GM23338 (cell line): ENCODE measurements at regions not wholly inside any gene's neighbourhood (a gene's known extent, or its start where the extent isn't known, plus 50 kb on each side); places are given as distances from the start of the nearest gene placed in this dataset.

Source experiments
- ATAC-seq: fragments of 200-7000 bp; cut with Tn5 transposase; 3 replicates; pipeline ENCODE4 v1.9.1; 2020
- DNase-seq: peaks from one replicate; pipeline ENCODE4 v3.0.0-alpha.2; 2015; ENCODE audit warnings: low spot score
- H2AFZ ChIP-seq: fragments of 200-600 bp; sonication (generic); 2 replicates; pipeline ENCODE4 v1.8.0; 2016; ENCODE audit warnings: antibody characterized with exemption, mild to moderate bottlenecking, moderate library complexity
- H3F3A ChIP-seq: fragments of 200-600 bp; sonication (generic); replicated peaks from 2 replicates; pipeline ENCODE4 v1.8.0; 2017; ENCODE audit warnings: antibody characterized with exemption, mixed run types, low read depth
- H3K27ac ChIP-seq: fragments of 200-600 bp; sonication (generic); 2 replicates; pipeline ENCODE4 v1.6.1; 2016; ENCODE audit warnings: low read depth
- H3K27me3 ChIP-seq: fragments of 200-600 bp; sonication (generic); 2 replicates; pipeline ENCODE4 v1.8.0; 2016; ENCODE audit warnings: mild to moderate bottlenecking, mixed run types, moderate library complexity; ENCODE audit not compliant: insufficient read depth
- H3K36me3 ChIP-seq: fragments of 200-600 bp; sonication (generic); 2 replicates; pipeline ENCODE4 v1.8.0; 2016; ENCODE audit warnings: mild to moderate bottlenecking; ENCODE audit not compliant: insufficient read depth
- H3K4me1 ChIP-seq: fragments of 200-600 bp; sonication (generic); 2 replicates; pipeline ENCODE4 v1.8.0; 2016; ENCODE audit warnings: mild to moderate bottlenecking, moderate library complexity; ENCODE audit not compliant: insufficient read depth
- H3K4me2 ChIP-seq: fragments of 200-600 bp; sonication (generic); 2 replicates; pipeline ENCODE4 v1.7.1; 2017; ENCODE audit warnings: mixed run types
- H3K4me3 ChIP-seq: fragments of 200-600 bp; sonication (generic); 2 replicates; pipeline ENCODE4 v1.6.1; 2016; ENCODE audit warnings: mixed run types
- H3K79me2 ChIP-seq: fragments of 200-600 bp; sonication (generic); replicated peaks from 2 replicates; pipeline ENCODE4 v1.8.0; 2017; ENCODE audit warnings: mild to moderate bottlenecking; ENCODE audit not compliant: insufficient read depth
- H3K9me2 ChIP-seq: fragments of 200-600 bp; sonication (generic); 2 replicates; pipeline ENCODE4 v1.8.0; 2017; ENCODE audit not compliant: insufficient read depth
- H4K20me1 ChIP-seq: fragments of 200-600 bp; sonication (generic); replicated peaks from 2 replicates; pipeline ENCODE4 v1.8.0; 2017; ENCODE audit warnings: mild to moderate bottlenecking; ENCODE audit not compliant: insufficient read depth
- H3K27ac Mint-ChIP-seq: 2 replicates; pipeline ENCODE4 v1.8.0; 2020; ENCODE audit warnings: inconsistent platforms, mild to moderate bottlenecking, moderate library complexity, mixed read lengths
- H3K27me3 Mint-ChIP-seq: 3 replicates; pipeline ENCODE4 v1.8.0; 2022; ENCODE audit warnings: low read depth, mild to moderate bottlenecking, moderate library complexity, mixed read lengths, inconsistent platforms; ENCODE audit not compliant: insufficient read depth, poor library complexity
- H3K36me3 Mint-ChIP-seq: 3 replicates; pipeline ENCODE4 v1.8.0; 2021; ENCODE audit warnings: low read depth, mild to moderate bottlenecking, inconsistent platforms, moderate library complexity, mixed read lengths
- H3K4me1 Mint-ChIP-seq: 3 replicates; pipeline ENCODE4 v1.8.0; 2020; ENCODE audit warnings: mild to moderate bottlenecking, inconsistent platforms, mixed read lengths
- H3K4me3 Mint-ChIP-seq: 3 replicates; pipeline ENCODE4 v1.8.0; 2021; ENCODE audit warnings: moderate library complexity, mild to moderate bottlenecking, inconsistent platforms, mixed read lengths
- H3K9me3 Mint-ChIP-seq: 3 replicates; pipeline ENCODE4 v1.8.0; 2020; ENCODE audit warnings: moderate library complexity, mild to moderate bottlenecking, inconsistent platforms, mixed read lengths
- EZH2 ChIP-seq: fragments of 200-600 bp; sonication (generic); IDR thresholded peaks from one replicate; pipeline ENCODE4 v1.8.0; 2017; ENCODE audit warnings: antibody characterized with exemption, mild to moderate bottlenecking, low read depth; ENCODE audit not compliant: unreplicated experiment
- EZH2phosphoT487 ChIP-seq: fragments of 200-600 bp; sonication (generic); IDR thresholded peaks from one replicate; pipeline ENCODE4 v1.8.1; 2018; ENCODE audit warnings: antibody characterized with exemption; ENCODE audit not compliant: unreplicated experiment
- JUNB ChIP-seq: IDR thresholded peaks from one replicate; pipeline ENCODE4 v1.6.1; 2016; ENCODE audit warnings: antibody characterized with exemption; ENCODE audit not compliant: unreplicated experiment
- NANOG ChIP-seq: IDR thresholded peaks from 2 replicates; pipeline ENCODE4 v1.6.1; 2016; ENCODE audit warnings: antibody characterized with exemption, borderline replicate concordance
- POLR2AphosphoS5 ChIP-seq: IDR thresholded peaks from 2 replicates; pipeline ENCODE4 v1.6.1; 2016; ENCODE audit warnings: antibody characterized with exemption, low read depth
- STAT1 ChIP-seq: IDR thresholded peaks from one replicate; pipeline ENCODE4 v1.6.1; 2016; ENCODE audit warnings: antibody characterized with exemption; ENCODE audit not compliant: unreplicated experiment
- ZNF114 ChIP-seq: fragments of 250-450 bp; sonication (Bioruptor Pico); IDR thresholded peaks from 2 replicates; pipeline ENCODE4 v1.5.0; 2020; ENCODE audit warnings: mild to moderate bottlenecking, moderate library complexity
- ZNF331 ChIP-seq: fragments of 250-450 bp; sonication (Bioruptor Pico); IDR thresholded peaks from 2 replicates; pipeline ENCODE4 v1.5.0; 2020; ENCODE audit warnings: low read depth, mild to moderate bottlenecking, moderate library complexity
- TF ChIP-seq, protein P1 (sequence below), 2 experiments: fragments of 200-600 bp in 1 of 2; sonication (generic) in 1 of 2; conservative IDR thresholded peaks; 2 replicates each; pipeline versions ENCODE4 v1.5.1 to v1.6.1; 2016 to 2017; ENCODE audit warnings: antibody characterized with exemption in 2 of 2, low read depth in 2 of 2, mild to moderate bottlenecking in 2 of 2, moderate library complexity in 1 of 2
- TF ChIP-seq, protein P2 (sequence below): fragments of 250-450 bp; sonication (Bioruptor Pico); IDR thresholded peaks from 2 replicates; pipeline ENCODE4 v1.5.0; 2020; ENCODE audit warnings: mild to moderate bottlenecking, moderate library complexity
- TF ChIP-seq, protein P3 (sequence below): IDR thresholded peaks from 2 replicates; pipeline ENCODE4 v1.6.1; 2016; ENCODE audit warnings: antibody characterized with exemption

DNA sequence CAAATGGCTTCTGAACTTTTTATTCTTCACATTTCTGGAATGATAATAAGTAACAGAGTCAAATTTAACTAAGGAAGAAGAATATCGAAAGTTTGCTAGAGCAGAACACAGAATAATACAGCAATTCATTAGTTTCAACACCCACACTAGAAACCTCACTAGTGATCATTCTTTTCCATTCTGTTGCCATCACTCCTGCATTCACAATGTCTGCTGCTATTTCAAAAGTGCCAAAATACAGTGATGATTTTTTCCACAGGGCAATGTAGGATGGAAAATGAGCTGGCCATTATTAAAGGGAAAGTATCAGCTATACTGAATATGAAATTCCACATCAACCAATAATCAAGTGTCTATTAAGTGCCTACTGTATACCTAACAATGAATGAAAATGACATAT lies 186.7 kb downstream of the USP46 start:
- TF ChIP-seq ZNF331 (CRISPR knock-in tag) = no peak
- TF ChIP-seq, protein P1, sequence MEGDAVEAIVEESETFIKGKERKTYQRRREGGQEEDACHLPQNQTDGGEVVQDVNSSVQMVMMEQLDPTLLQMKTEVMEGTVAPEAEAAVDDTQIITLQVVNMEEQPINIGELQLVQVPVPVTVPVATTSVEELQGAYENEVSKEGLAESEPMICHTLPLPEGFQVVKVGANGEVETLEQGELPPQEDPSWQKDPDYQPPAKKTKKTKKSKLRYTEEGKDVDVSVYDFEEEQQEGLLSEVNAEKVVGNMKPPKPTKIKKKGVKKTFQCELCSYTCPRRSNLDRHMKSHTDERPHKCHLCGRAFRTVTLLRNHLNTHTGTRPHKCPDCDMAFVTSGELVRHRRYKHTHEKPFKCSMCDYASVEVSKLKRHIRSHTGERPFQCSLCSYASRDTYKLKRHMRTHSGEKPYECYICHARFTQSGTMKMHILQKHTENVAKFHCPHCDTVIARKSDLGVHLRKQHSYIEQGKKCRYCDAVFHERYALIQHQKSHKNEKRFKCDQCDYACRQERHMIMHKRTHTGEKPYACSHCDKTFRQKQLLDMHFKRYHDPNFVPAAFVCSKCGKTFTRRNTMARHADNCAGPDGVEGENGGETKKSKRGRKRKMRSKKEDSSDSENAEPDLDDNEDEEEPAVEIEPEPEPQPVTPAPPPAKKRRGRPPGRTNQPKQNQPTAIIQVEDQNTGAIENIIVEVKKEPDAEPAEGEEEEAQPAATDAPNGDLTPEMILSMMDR (conservative IDR thresholded peaks at IDR 0.05; ENCODE audit: low read depth in 2 of 2) = no peak
- no peak for TF ChIP-seq JUNB
- Histone ChIP-seq H3K79me2 (no peaks in the 10 kb centered on the region), H3K4me2 (no peak overlapping the region), H3K27me3 (no peaks in the 10 kb centered on the region), H3K4me1 (no peaks in the 10 kb centered on the region), H3K9me2 (no peaks in the 10 kb centered on the region), H3F3A (no peaks in the 10 kb centered on the region), H3K4me3 (no peak overlapping the region), H2AFZ (no peak overlapping the region), H4K20me1 (no peaks in the 10 kb centered on the region), H3K27ac (no peak overlapping the region), H3K36me3 (no peaks in the 10 kb centered on the region)
- H3K9me3 Mint-ChIP-seq = peaks cover 4% of the 10 kb centered on the region; the same call in 1 of the 3 replicates
- H3K4me3 Mint-ChIP-seq = no peak overlapping the region
- no peaks in the 10 kb centered on the region for H3K27me3 Mint-ChIP-seq
- DNase-seq (no peak), ATAC-seq (no peak)
- no peak overlapping the region for H3K27ac Mint-ChIP-seq
- H3K4me1 Mint-ChIP-seq = peaks cover 5% of the 10 kb centered on the region; the same call in 2 of the 3 replicates
- H3K36me3 Mint-ChIP-seq = no peaks in the 10 kb centered on the region; the same call in 2 of the 3 replicates

DNA sequence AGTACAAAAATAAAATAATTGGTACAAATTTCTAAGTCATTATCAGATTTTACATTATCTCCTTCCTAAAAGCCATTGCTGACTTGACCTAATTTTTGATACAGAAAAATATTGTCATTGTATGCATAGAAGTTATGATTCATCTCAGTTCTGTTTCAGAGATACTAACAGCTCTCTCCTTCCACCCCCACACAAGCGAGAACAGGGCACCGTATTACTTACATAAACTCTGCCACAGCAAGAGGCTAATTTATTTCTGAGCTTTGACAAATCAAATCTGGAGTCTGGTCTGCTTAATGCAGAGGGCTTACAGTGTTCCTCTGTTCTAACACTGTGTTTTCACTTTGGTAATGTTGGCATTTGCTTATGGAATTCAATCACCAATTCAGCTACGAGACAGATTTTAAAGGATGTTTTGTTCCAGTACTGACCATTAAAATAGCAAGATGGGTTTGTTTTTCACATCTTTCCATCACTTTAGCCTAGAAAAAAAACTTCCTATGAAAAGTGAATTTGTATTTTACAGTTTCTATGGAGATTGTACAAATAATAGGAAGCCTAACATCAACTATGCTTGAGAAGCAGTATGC lies 181.8 kb downstream of the USP46 start:
- Mint-ChIP-seq H3K9me3 (no peaks in the 10 kb centered on the region), H3K36me3 (no peaks in the 10 kb centered on the region), H3K27ac (no peak overlapping the region), H3K4me1 (peaks cover 2% of the 10 kb centered on the region; the same call in 2 of the 3 replicates), H3K4me3 (no peak overlapping the region), H3K27me3 (no peaks in the 10 kb centered on the region)
- no peaks in the 10 kb centered on the region for H3K4me1 ChIP-seq
- no peak overlapping the region for H3K4me2 ChIP-seq
- H3K4me3 ChIP-seq = no peak overlapping the region
- no peaks in the 10 kb centered on the region for H3K27me3 ChIP-seq
- H2AFZ ChIP-seq = no peak overlapping the region
- no peaks in the 10 kb centered on the region for H4K20me1 ChIP-seq
- H3K27ac ChIP-seq = no peak overlapping the region
- H3K9me2 ChIP-seq = no peaks in the 10 kb centered on the region
- no peak for ATAC-seq
- DNase-seq = no peak
- H3K36me3 ChIP-seq = no peaks in the 10 kb centered on the region
- H3F3A ChIP-seq = no peaks in the 10 kb centered on the region
- H3K79me2 ChIP-seq = no peaks in the 10 kb centered on the region
- TF ChIP-seq STAT1 = no peak
- TF ChIP-seq, protein P1 (conservative IDR thresholded peaks at IDR 0.05; ENCODE audit: low read depth in 2 of 2) = no peak
- TF ChIP-seq, protein P2, sequence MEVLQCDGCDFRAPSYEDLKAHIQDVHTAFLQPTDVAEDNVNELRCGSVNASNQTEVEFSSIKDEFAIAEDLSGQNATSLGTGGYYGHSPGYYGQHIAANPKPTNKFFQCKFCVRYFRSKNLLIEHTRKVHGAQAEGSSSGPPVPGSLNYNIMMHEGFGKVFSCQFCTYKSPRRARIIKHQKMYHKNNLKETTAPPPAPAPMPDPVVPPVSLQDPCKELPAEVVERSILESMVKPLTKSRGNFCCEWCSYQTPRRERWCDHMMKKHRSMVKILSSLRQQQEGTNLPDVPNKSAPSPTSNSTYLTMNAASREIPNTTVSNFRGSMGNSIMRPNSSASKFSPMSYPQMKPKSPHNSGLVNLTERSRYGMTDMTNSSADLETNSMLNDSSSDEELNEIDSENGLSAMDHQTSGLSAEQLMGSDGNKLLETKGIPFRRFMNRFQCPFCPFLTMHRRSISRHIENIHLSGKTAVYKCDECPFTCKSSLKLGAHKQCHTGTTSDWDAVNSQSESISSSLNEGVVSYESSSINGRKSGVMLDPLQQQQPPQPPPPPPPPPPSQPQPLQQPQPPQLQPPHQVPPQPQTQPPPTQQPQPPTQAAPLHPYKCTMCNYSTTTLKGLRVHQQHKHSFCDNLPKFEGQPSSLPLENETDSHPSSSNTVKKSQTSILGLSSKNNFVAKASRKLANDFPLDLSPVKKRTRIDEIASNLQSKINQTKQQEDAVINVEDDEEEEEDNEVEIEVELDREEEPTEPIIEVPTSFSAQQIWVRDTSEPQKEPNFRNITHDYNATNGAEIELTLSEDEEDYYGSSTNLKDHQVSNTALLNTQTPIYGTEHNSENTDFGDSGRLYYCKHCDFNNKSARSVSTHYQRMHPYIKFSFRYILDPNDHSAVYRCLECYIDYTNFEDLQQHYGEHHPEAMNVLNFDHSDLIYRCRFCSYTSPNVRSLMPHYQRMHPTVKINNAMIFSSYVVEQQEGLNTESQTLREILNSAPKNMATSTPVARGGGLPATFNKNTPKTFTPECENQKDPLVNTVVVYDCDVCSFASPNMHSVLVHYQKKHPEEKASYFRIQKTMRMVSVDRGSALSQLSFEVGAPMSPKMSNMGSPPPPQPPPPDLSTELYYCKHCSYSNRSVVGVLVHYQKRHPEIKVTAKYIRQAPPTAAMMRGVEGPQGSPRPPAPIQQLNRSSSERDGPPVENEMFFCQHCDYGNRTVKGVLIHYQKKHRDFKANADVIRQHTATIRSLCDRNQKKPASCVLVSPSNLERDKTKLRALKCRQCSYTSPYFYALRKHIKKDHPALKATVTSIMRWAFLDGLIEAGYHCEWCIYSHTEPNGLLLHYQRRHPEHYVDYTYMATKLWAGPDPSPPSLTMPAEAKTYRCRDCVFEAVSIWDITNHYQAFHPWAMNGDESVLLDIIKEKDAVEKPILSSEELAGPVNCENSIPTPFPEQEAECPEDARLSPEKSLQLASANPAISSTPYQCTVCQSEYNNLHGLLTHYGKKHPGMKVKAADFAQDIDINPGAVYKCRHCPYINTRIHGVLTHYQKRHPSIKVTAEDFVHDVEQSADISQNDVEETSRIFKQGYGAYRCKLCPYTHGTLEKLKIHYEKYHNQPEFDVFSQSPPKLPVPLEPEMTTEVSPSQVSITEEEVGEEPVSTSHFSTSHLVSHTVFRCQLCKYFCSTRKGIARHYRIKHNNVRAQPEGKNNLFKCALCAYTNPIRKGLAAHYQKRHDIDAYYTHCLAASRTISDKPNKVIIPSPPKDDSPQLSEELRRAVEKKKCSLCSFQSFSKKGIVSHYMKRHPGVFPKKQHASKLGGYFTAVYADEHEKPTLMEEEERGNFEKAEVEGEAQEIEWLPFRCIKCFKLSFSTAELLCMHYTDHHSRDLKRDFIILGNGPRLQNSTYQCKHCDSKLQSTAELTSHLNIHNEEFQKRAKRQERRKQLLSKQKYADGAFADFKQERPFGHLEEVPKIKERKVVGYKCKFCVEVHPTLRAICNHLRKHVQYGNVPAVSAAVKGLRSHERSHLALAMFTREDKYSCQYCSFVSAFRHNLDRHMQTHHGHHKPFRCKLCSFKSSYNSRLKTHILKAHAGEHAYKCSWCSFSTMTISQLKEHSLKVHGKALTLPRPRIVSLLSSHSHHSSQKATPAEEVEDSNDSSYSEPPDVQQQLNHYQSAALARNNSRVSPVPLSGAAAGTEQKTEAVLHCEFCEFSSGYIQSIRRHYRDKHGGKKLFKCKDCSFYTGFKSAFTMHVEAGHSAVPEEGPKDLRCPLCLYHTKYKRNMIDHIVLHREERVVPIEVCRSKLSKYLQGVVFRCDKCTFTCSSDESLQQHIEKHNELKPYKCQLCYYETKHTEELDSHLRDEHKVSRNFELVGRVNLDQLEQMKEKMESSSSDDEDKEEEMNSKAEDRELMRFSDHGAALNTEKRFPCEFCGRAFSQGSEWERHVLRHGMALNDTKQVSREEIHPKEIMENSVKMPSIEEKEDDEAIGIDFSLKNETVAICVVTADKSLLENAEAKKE (CRISPR knock-in tag) = no peak
- no peak for TF ChIP-seq EZH2phosphoT487
- TF ChIP-seq POLR2AphosphoS5 = no peak
- TF ChIP-seq ZNF114 (CRISPR knock-in tag) = no peak
- no peak for TF ChIP-seq NANOG
- no peak for TF ChIP-seq EZH2
- TF ChIP-seq, protein P3, sequence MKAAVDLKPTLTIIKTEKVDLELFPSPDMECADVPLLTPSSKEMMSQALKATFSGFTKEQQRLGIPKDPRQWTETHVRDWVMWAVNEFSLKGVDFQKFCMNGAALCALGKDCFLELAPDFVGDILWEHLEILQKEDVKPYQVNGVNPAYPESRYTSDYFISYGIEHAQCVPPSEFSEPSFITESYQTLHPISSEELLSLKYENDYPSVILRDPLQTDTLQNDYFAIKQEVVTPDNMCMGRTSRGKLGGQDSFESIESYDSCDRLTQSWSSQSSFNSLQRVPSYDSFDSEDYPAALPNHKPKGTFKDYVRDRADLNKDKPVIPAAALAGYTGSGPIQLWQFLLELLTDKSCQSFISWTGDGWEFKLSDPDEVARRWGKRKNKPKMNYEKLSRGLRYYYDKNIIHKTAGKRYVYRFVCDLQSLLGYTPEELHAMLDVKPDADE = no peak
